PC-9 (cell line): ENCODE measurements at regions not wholly inside any gene's neighbourhood (a gene's known extent, or its start where the extent isn't known, plus 50 kb on each side); places are given as distances from the start of the nearest gene placed in this dataset.

ENCODE experiments used
- EZH2 ChIP-seq: fragments of 200-600 bp; sonication (generic); IDR thresholded peaks from 2 replicates; pipeline ENCODE4 v1.8.0; 2017; ENCODE audit warnings: antibody characterized with exemption, low read depth
- TF ChIP-seq, protein P1 (sequence below): fragments of 200-600 bp; sonication (generic); conservative IDR thresholded peaks from 2 replicates; pipeline ENCODE4 v1.6.1; 2017; ENCODE audit warnings: mixed run types, antibody characterized with exemption, mild to moderate bottlenecking, moderate library complexity

GRCh38 chr6:21494505-21494904 lies 99.0 kb upstream of the SOX4 start:
- TF ChIP-seq, protein P1, sequence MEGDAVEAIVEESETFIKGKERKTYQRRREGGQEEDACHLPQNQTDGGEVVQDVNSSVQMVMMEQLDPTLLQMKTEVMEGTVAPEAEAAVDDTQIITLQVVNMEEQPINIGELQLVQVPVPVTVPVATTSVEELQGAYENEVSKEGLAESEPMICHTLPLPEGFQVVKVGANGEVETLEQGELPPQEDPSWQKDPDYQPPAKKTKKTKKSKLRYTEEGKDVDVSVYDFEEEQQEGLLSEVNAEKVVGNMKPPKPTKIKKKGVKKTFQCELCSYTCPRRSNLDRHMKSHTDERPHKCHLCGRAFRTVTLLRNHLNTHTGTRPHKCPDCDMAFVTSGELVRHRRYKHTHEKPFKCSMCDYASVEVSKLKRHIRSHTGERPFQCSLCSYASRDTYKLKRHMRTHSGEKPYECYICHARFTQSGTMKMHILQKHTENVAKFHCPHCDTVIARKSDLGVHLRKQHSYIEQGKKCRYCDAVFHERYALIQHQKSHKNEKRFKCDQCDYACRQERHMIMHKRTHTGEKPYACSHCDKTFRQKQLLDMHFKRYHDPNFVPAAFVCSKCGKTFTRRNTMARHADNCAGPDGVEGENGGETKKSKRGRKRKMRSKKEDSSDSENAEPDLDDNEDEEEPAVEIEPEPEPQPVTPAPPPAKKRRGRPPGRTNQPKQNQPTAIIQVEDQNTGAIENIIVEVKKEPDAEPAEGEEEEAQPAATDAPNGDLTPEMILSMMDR, result no peak
- no peak for TF ChIP-seq EZH2
